Lung (tissue), 11 donors: ENCODE measurements at regions not wholly inside any gene's neighbourhood (a gene's known extent, or its start where the extent isn't known, plus 50 kb on each side); places are given as distances from the start of the nearest gene placed in this dataset.

Experiments used
- ATAC-seq: fragments of 200-7000 bp; cut with Tn5 transposase; one replicate; pipeline ENCODE4 v1.9.1; 2020; ENCODE audit warnings: moderate number of reproducible peaks; ENCODE audit not compliant: insufficient read depth, low FRiP score
- DNase-seq, 3 donors: peaks; one replicate each; pipeline ENCODE4 v3.0.0-alpha.2; 2013 to 2017
- H3K27ac ChIP-seq, 2 donors: one replicate each; pipeline ENCODE4 v1.5.1; 2013; ENCODE audit warnings: mild to moderate bottlenecking in 2 of 2, moderate library complexity in 2 of 2, control low read depth in 1 of 2, inconsistent platforms in 1 of 2, low read depth in 1 of 2, low read length in 1 of 2
- H3K27me3 ChIP-seq, 3 donors: one replicate each; pipeline ENCODE4 v1.5.1; 2013; ENCODE audit warnings: low read length in 2 of 3; ENCODE audit not compliant: control insufficient read depth in 3 of 3, insufficient read depth in 3 of 3
- H3K36me3 ChIP-seq, 4 donors: one replicate each; pipeline ENCODE4 v1.5.1; 2013; ENCODE audit warnings: low read length in 4 of 4, mild to moderate bottlenecking in 1 of 4, moderate library complexity in 1 of 4; ENCODE audit not compliant: control insufficient read depth in 4 of 4, insufficient read depth in 4 of 4
- H3K4me1 ChIP-seq, 5 donors: one replicate each; pipeline ENCODE4 v1.5.1; 2013; ENCODE audit warnings: low read length in 5 of 5, mild to moderate bottlenecking in 2 of 5, moderate library complexity in 1 of 5; ENCODE audit not compliant: control insufficient read depth in 5 of 5, insufficient read depth in 5 of 5
- H3K4me3 ChIP-seq: one replicate; pipeline ENCODE4 v1.5.1; 2013; ENCODE audit warnings: mild to moderate bottlenecking, control low read depth, moderate library complexity
- H3K9ac ChIP-seq, 2 donors: one replicate each; pipeline ENCODE4 v1.5.1; 2013; ENCODE audit warnings: low read length in 2 of 2, control low read depth in 1 of 2; ENCODE audit not compliant: insufficient read depth in 1 of 2
- H3K9me3 ChIP-seq, 4 donors: one replicate each; pipeline ENCODE4 v1.5.1; 2013; ENCODE audit warnings: low read length in 3 of 4, mild to moderate bottlenecking in 1 of 4, moderate library complexity in 1 of 4; ENCODE audit not compliant: control insufficient read depth in 4 of 4, insufficient read depth in 3 of 4
- CTCF ChIP-seq: IDR thresholded peaks from 2 replicates; pipeline ENCODE4 v1.5.1; 2012; ENCODE audit warnings: mild to moderate bottlenecking; ENCODE audit errors: control extremely low read depth, extremely low read depth
- WGBS, 2 donors: extraction: QIAGEN DNeasy Blood & Tissue Kit; methylation state at CpG; one replicate each; pipeline ENCODE4 v1.1.7; 2013; 5-methylcytosine and 5-hydroxymethylcytosine counted together
- donor health status: control.
- donor health status: control.
- donor health status: Bipolar disorder and iron deficiency.
- donor health status: healthy.
- donor health status: DM: yes; HTN: yes; CAD: no.

GRCh38 chr11:116598036-116598435 lies 174.8 kb downstream of the BUD13 start:
- DNase-seq (no peak), ATAC-seq (no peak)
- no peaks in the 10 kb centered on the region for H3K36me3 ChIP-seq
- peaks cover 0 to 3% (median 0%) of the 10 kb centered on the region in 3 donors for H3K27me3 ChIP-seq
- no peak overlapping the region for H3K9ac ChIP-seq
- no peak overlapping the region for H3K4me3 ChIP-seq
- no peaks in the 10 kb centered on the region for H3K4me1 ChIP-seq
- TF ChIP-seq CTCF: no peak
- H3K27ac ChIP-seq: no peak overlapping the region
- WGBS, 2 donors: 85 to 95% methylated on average over 6 of the region's 6 CpGs
- no peaks in the 10 kb centered on the region for H3K9me3 ChIP-seq

DNA sequence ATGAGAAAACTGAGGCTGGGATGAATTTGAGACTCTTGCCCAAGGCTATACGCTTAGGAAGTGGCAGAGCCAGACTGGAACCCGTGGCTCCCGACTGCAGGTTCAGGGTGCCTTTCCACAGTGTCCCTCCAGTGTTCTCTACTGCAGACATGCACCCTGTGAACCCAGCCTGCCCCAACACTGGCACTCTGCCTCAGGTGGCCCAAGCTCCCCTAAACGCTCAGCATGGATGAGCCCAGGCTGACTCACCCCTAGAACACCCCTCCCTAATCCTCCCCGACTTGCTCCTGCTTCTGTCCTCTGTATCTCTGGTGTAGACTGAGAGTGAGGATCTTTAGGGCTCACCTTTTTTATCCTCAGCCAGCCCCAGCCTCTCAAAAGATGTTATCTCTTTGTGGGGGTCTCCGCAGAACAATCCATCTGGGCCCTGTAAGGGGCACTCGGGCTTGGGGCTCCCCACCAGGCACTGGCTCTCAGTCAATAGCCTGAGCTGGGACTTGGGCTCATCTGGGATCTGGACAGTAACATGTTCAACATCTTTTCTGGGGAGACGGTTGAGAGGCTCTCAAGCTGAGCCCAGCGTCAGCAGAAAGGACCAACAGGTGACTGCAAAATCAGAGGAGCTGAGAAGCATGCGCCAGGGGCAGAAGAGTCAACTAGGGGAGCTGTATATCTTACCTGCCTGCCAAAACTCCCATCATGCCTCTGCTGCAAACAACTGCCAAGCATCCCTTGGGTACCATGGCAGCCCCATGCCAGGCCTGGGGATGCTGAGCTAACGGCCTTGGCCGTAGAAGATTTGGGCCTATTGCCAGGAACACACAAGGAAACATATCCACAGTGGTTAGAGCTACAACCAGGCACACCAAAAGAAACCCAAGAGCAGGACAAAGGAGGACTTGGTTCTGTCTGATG lies 176.2 kb downstream of the BUD13 start:
- 74 to 81% methylated on average over 12 of the region's 12 CpGs for WGBS, 2 donors

DNA sequence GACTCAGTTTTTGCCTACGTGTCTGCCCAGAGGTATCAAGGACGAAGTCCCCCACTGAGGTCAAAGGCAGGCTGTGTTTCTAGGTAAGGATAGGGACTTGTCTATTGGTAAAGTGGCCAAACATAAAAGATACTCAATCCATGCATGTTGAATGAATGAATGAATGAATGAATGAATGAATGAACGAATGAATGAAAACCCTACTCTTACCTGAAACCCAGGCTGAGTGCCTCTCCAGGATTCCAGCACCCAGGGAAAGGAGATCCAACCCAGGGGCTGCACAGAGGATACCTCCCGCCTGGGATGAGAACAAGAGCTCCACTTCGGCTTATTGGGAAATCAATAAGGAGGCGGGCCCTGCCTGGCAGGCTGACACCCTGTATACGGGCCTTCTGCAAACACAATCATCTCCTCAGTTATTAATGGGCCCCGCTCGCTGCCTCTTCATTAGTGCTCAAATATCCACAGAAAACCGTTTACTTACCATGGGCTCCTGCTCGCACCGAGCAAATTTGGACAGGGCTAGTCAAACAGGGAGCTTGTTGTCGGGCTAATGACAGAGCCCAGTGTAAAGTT lies 177.4 kb downstream of the BUD13 start:
- no peak for TF ChIP-seq CTCF
- H3K27me3 ChIP-seq: peaks cover 0 to 3% (median 0%) of the 10 kb centered on the region in 3 donors
- WGBS, 2 donors: 67 to 78% methylated on average over 13 of the region's 13 CpGs
- ATAC-seq: no peak
- H3K4me1 ChIP-seq: no peaks in the 10 kb centered on the region
- H3K36me3 ChIP-seq: no peaks in the 10 kb centered on the region
- DNase-seq: no peak
- no peak overlapping the region for H3K9ac ChIP-seq
- no peak overlapping the region for H3K27ac ChIP-seq
- no peaks in the 10 kb centered on the region for H3K9me3 ChIP-seq
- no peak overlapping the region for H3K4me3 ChIP-seq

More for the DNA sequence above, 176.2 kb downstream of the BUD13 start:
- no peak for TF ChIP-seq CTCF
- Histone ChIP-seq H3K9me3 (no peaks in the 10 kb centered on the region), H3K36me3 (no peaks in the 10 kb centered on the region), H3K27me3 (peaks cover 0 to 3% (median 0%) of the 10 kb centered on the region in 3 donors), H3K27ac (no peak overlapping the region), H3K4me1 (no peaks in the 10 kb centered on the region), H3K9ac (no peak overlapping the region), H3K4me3 (no peak overlapping the region)
- ATAC-seq: no peak
- no peak for DNase-seq
